Trophoblast cell (in vitro differentiated cells and primary cell): ENCODE measurements at regions not wholly inside any gene's neighbourhood (a gene's known extent, or its start where the extent isn't known, plus 50 kb on each side); places are given as distances from the start of the nearest gene placed in this dataset.

ENCODE experiments used
- DNase-seq, 2 donors: peaks; one replicate each; pipeline ENCODE4 v3.0.0-alpha.2; 2016
- H2AFZ ChIP-seq: 2 replicates; pipeline ENCODE4 v1.6.1; 2013; ENCODE audit warnings: low read length, moderate library complexity, mild to moderate bottlenecking; ENCODE audit not compliant: insufficient read depth, poor library complexity
- H2AK5ac ChIP-seq: 2 replicates; pipeline ENCODE4 v1.6.1; 2013; ENCODE audit warnings: mild to moderate bottlenecking, low read length
- H2BK120ac ChIP-seq: 2 replicates; pipeline ENCODE4 v1.6.1; 2013; ENCODE audit warnings: low read length, mild to moderate bottlenecking, moderate library complexity; ENCODE audit not compliant: insufficient read depth, poor library complexity
- H2BK12ac ChIP-seq: 2 replicates; pipeline ENCODE4 v1.6.1; 2013; ENCODE audit warnings: mild to moderate bottlenecking, low read length, moderate library complexity
- H2BK5ac ChIP-seq: 2 replicates; pipeline ENCODE4 v1.6.1; 2013; ENCODE audit warnings: low read length, low read depth, moderate library complexity, mild to moderate bottlenecking; ENCODE audit not compliant: poor library complexity
- H3K14ac ChIP-seq: 2 replicates; pipeline ENCODE4 v1.6.1; 2013; ENCODE audit warnings: mild to moderate bottlenecking, low read length
- H3K18ac ChIP-seq: 2 replicates; pipeline ENCODE4 v1.6.1; 2013; ENCODE audit warnings: mild to moderate bottlenecking, low read length
- H3K23ac ChIP-seq: 2 replicates; pipeline ENCODE4 v1.6.1; 2013; ENCODE audit warnings: low read length
- H3K27ac ChIP-seq: 2 replicates; pipeline ENCODE4 v1.5.1; 2013; ENCODE audit warnings: low read depth, mild to moderate bottlenecking, inconsistent platforms, low read length, moderate library complexity
- H3K27me3 ChIP-seq: 2 replicates; pipeline ENCODE4 v1.6.1; 2013; ENCODE audit warnings: inconsistent platforms, mild to moderate bottlenecking, low read length, moderate library complexity; ENCODE audit not compliant: insufficient read depth
- H3K36me3 ChIP-seq, 2 experiments: 1 replicate in 1 of 2; 2 replicates in 1 of 2; pipeline ENCODE4 v1.6.1; 2013; ENCODE audit warnings: low read length in 2 of 2, mild to moderate bottlenecking in 2 of 2, moderate library complexity in 1 of 2; ENCODE audit not compliant: insufficient read depth in 2 of 2, control insufficient read depth in 1 of 2
- H3K4ac ChIP-seq: 2 replicates; pipeline ENCODE4 v1.6.1; 2013; ENCODE audit warnings: low read depth, mild to moderate bottlenecking, low read length, moderate library complexity
- H3K4me1 ChIP-seq, 2 experiments: 1 replicate in 1 of 2; 2 replicates in 1 of 2; pipeline ENCODE4 v1.6.1; 2013; ENCODE audit warnings: low read length in 2 of 2, mild to moderate bottlenecking in 2 of 2, moderate library complexity in 1 of 2; ENCODE audit not compliant: insufficient read depth in 2 of 2, control insufficient read depth in 1 of 2
- H3K4me2 ChIP-seq: 2 replicates; pipeline ENCODE4 v1.6.1; 2013; ENCODE audit warnings: inconsistent platforms, mild to moderate bottlenecking, low read length, moderate library complexity
- H3K4me3 ChIP-seq: 2 replicates; pipeline ENCODE4 v1.5.1; 2013; ENCODE audit warnings: mild to moderate bottlenecking, low read depth, low read length, inconsistent platforms
- H3K79me1 ChIP-seq: one replicate; pipeline ENCODE4 v1.6.1; 2013; ENCODE audit warnings: low read length
- H3K79me2 ChIP-seq: 2 replicates; pipeline ENCODE4 v1.6.1; 2013; ENCODE audit warnings: low read length, mild to moderate bottlenecking; ENCODE audit not compliant: control insufficient read depth, insufficient read depth, poor library complexity
- H3K9ac ChIP-seq: 2 replicates; pipeline ENCODE4 v1.6.1; 2013; ENCODE audit warnings: mild to moderate bottlenecking, low read length
- H3K9me3 ChIP-seq: 2 replicates; pipeline ENCODE4 v1.6.1; 2013; ENCODE audit warnings: low read depth, mild to moderate bottlenecking, control low read depth, inconsistent platforms, low read length; ENCODE audit not compliant: insufficient read depth
- H4K12ac ChIP-seq: 2 replicates; pipeline ENCODE4 v1.6.1; 2013; ENCODE audit warnings: low read depth, mild to moderate bottlenecking, low read length, moderate library complexity
- H4K8ac ChIP-seq: 2 replicates; pipeline ENCODE4 v1.6.1; 2013; ENCODE audit warnings: low read depth, mild to moderate bottlenecking, low read length, moderate library complexity
- H4K91ac ChIP-seq: one replicate; pipeline ENCODE4 v1.6.1; 2013; ENCODE audit warnings: low read depth, mild to moderate bottlenecking, low read length, moderate library complexity
- WGBS: extraction: QIAGEN DNeasy Blood & Tissue Kit; methylation state at CpG from one replicate; pipeline ENCODE4 v1.1.7; 2013; ENCODE audit warnings: missing lambda C conversion rate; ENCODE audit not compliant: insufficient read length, insufficient coverage; ENCODE audit errors: extremely low coverage; 5-methylcytosine and 5-hydroxymethylcytosine counted together

GRCh38 chr18:55912071-55912470 lies 324.1 kb upstream of the TCF4 start:
- no peaks in the 10 kb centered on the region for H3K36me3 ChIP-seq

GRCh38 chr18:55910296-55910695 lies 322.3 kb upstream of the TCF4 start:
- Histone ChIP-seq H2BK5ac (no peak overlapping the region), H2AK5ac (no peak overlapping the region), H2AFZ (no peak overlapping the region), H3K18ac (no peak overlapping the region), H3K4ac (no peak overlapping the region), H3K4me2 (no peak overlapping the region), H3K9me3 (no peaks in the 10 kb centered on the region), H3K14ac (no peak overlapping the region), H2BK120ac (no peak overlapping the region), H4K91ac (no peak overlapping the region), H3K79me2 (no peaks in the 10 kb centered on the region), H2BK12ac (no peak overlapping the region), H3K79me1 (no peaks in the 10 kb centered on the region), H3K23ac (no peak overlapping the region), H3K9ac (no peak overlapping the region), H4K8ac (no peak overlapping the region), H3K27me3 (no peaks in the 10 kb centered on the region), H3K4me3 (no peak overlapping the region), H4K12ac (no peak overlapping the region), H3K36me3 (no peaks in the 10 kb centered on the region), H3K4me1 (peaks cover 0 to 4% of the 10 kb centered on the region in 2 experiments), H3K27ac (no peak overlapping the region)
- peak; percentile 86 to 91 for DNase-seq
- no CpG with 5 or more reads among the region's 2 CpGs for WGBS

More at GRCh38 chr18:55912071-55912470, 324.1 kb upstream of the TCF4 start:
- Histone ChIP-seq H4K91ac (no peak overlapping the region), H2AK5ac (no peak overlapping the region), H2BK120ac (no peak overlapping the region), H2BK12ac (no peak overlapping the region), H3K18ac (no peak overlapping the region), H3K27me3 (no peaks in the 10 kb centered on the region), H3K4me2 (no peak overlapping the region), H3K79me2 (no peaks in the 10 kb centered on the region), H3K4me1 (peaks cover 0 to 1% of the 10 kb centered on the region in 2 experiments), H3K14ac (no peak overlapping the region), H3K4ac (no peak overlapping the region), H3K4me3 (no peak overlapping the region), H4K12ac (no peak overlapping the region), H3K27ac (no peak overlapping the region), H3K9me3 (no peaks in the 10 kb centered on the region), H2BK5ac (no peak overlapping the region), H3K79me1 (no peaks in the 10 kb centered on the region), H2AFZ (no peak overlapping the region), H4K8ac (no peak overlapping the region), H3K23ac (no peak overlapping the region), H3K9ac (no peak overlapping the region)
- WGBS: no CpG with 5 or more reads among the region's 2 CpGs
- DNase-seq: no peak

- no peak overlapping the region for H3K18ac ChIP-seq
- no peak overlapping the region for H3K9ac ChIP-seq
- H3K79me2 ChIP-seq: no peaks in the 10 kb centered on the region
- H4K12ac ChIP-seq: no peak overlapping the region
- H2BK120ac ChIP-seq: no peak overlapping the region
- H3K79me1 ChIP-seq: no peaks in the 10 kb centered on the region
- H2AK5ac ChIP-seq: no peak overlapping the region
- no peak overlapping the region for H3K4me2 ChIP-seq
- peak in 1 of 2 donors; percentile 17 for DNase-seq
- H3K36me3 ChIP-seq: no peaks in the 10 kb centered on the region
- H3K23ac ChIP-seq: no peak overlapping the region
- no peak overlapping the region for H3K14ac ChIP-seq
- no peak overlapping the region for H3K4ac ChIP-seq
- no peak overlapping the region for H2AFZ ChIP-seq
- no peak overlapping the region for H2BK12ac ChIP-seq
- no CpG with 5 or more reads among the region's 4 CpGs for WGBS
- H3K27me3 ChIP-seq: no peaks in the 10 kb centered on the region
- no peak overlapping the region for H3K27ac ChIP-seq
- no peak overlapping the region for H3K4me3 ChIP-seq
- no peak overlapping the region for H4K91ac ChIP-seq
- H4K8ac ChIP-seq: no peak overlapping the region
- H3K9me3 ChIP-seq: no peaks in the 10 kb centered on the region
- H2BK5ac ChIP-seq: no peak overlapping the region
- peaks cover 0 to 4% of the 10 kb centered on the region in 2 experiments for H3K4me1 ChIP-seq
Measured at GRCh38 chr18:55908901-55909366, 320.9 kb upstream of the TCF4 start.

GRCh38 chr18:55907453-55908175 lies 319.6 kb upstream of the TCF4 start:
- no peak overlapping the region for H3K23ac ChIP-seq
- H4K8ac ChIP-seq: peak overlapping the region; percentile 38
- DNase-seq: peak; percentile 14 to 83
- H2AFZ ChIP-seq: no peak overlapping the region
- no peak overlapping the region for H3K18ac ChIP-seq
- no peak overlapping the region for H3K4me2 ChIP-seq
- H3K27me3 ChIP-seq: no peaks in the 10 kb centered on the region
- H4K91ac ChIP-seq: no peak overlapping the region
- H2BK12ac ChIP-seq: no peak overlapping the region
- H3K79me1 ChIP-seq: peaks cover 1% of the 10 kb centered on the region
- no peak overlapping the region for H3K27ac ChIP-seq
- no CpG with 5 or more reads among the region's 6 CpGs for WGBS
- H2AK5ac ChIP-seq: no peak overlapping the region
- H3K9ac ChIP-seq: no peak overlapping the region
- H3K14ac ChIP-seq: no peak overlapping the region
- no peaks in the 10 kb centered on the region for H3K9me3 ChIP-seq
- H2BK120ac ChIP-seq: no peak overlapping the region
- H3K36me3 ChIP-seq: no peaks in the 10 kb centered on the region
- H3K4ac ChIP-seq: no peak overlapping the region
- H3K79me2 ChIP-seq: no peaks in the 10 kb centered on the region
- no peak overlapping the region for H4K12ac ChIP-seq
- H2BK5ac ChIP-seq: no peak overlapping the region
- H3K4me3 ChIP-seq: no peak overlapping the region
- H3K4me1 ChIP-seq: peaks cover 0 to 4% of the 10 kb centered on the region in 2 experiments
